HEK293 (cell line): ENCODE measurements at regions not wholly inside any gene's neighbourhood (a gene's known extent, or its start where the extent isn't known, plus 50 kb on each side); places are given as distances from the start of the nearest gene placed in this dataset.

Source experiments
- CTCF ChIA-PET: fragments of 350-600 bp; formaldehyde crosslinking; extraction: SDS; loops from one replicate; lab custom pipeline; 2021; ENCODE audit warnings: antibody characterized with exemption; lab: Yijun Ruan, JAX
- POLR2A ChIA-PET: fragments of 300-600 bp; formaldehyde crosslinking; extraction: SDS; loops from one replicate; lab custom pipeline; 2020; ENCODE audit warnings: antibody characterized with exemption, inconsistent platforms; lab: Yijun Ruan, JAX
- H3K27ac ChIP-seq: fragments of 200-500 bp; sonication (Bioruptor generic); 2 replicates; pipeline ENCODE4 v1.5.1; 2014; ENCODE audit warnings: low read depth, low read length, control low read depth, inconsistent platforms; ENCODE audit errors: extremely low read depth
- H3K36me3 ChIP-seq, 2 experiments: fragments of 200-500 bp in 1 of 2; sonication (Bioruptor generic) in 1 of 2; 1 replicate in 1 of 2; 2 replicates in 1 of 2; pipeline ENCODE4 v1.5.1; 2014 to 2017; ENCODE audit warnings: inconsistent platforms in 2 of 2, low read length in 2 of 2; ENCODE audit not compliant: control insufficient read depth in 2 of 2, insufficient read depth in 1 of 2
- H3K4me1 ChIP-seq: fragments of 200-500 bp; sonication (Bioruptor generic); 2 replicates; pipeline ENCODE4 v1.5.1; 2014; ENCODE audit warnings: mild to moderate bottlenecking, low read length, inconsistent platforms; ENCODE audit not compliant: control insufficient read depth, insufficient read depth
- H3K4me3 ChIP-seq: 2 replicates; pipeline ENCODE4 v1.5.1; 2011; ENCODE audit warnings: low read depth, mild to moderate bottlenecking, control low read depth, low read length, moderate library complexity
- H3K9me3 ChIP-seq: fragments of 200-500 bp; sonication (Bioruptor generic); 2 replicates; pipeline ENCODE4 v1.5.1; 2014; ENCODE audit warnings: low read depth, low read length, inconsistent platforms; ENCODE audit not compliant: control insufficient read depth, insufficient read depth
- BCL11A ChIP-seq: fragments of 450-650 bp; formaldehyde crosslinking; IDR thresholded peaks from 2 replicates; pipeline ENCODE4 v1.5.1; 2016; ENCODE audit warnings: low read depth, missing biosample characterization, missing genetic modification characterization
- FEZF1 ChIP-seq: fragments of 450-650 bp; formaldehyde crosslinking; IDR thresholded peaks from 2 replicates; pipeline ENCODE4 v1.5.1; 2016; ENCODE audit warnings: missing biosample characterization, missing genetic modification characterization
- HOXA7 ChIP-seq: sonication (generic); formaldehyde crosslinking; IDR thresholded peaks from 2 replicates; pipeline ENCODE4 v1.8.1; 2022; ENCODE audit warnings: missing genetic modification reagents, borderline replicate concordance
- HOXD13 ChIP-seq: sonication (generic); formaldehyde crosslinking; IDR thresholded peaks from 2 replicates; pipeline ENCODE4 v1.8.0; 2022; ENCODE audit warnings: missing genetic modification reagents, borderline replicate concordance
- PRDM1 ChIP-seq: fragments of 450-650 bp; formaldehyde crosslinking; IDR thresholded peaks from 2 replicates; pipeline ENCODE4; 2016; ENCODE audit warnings: missing biosample characterization, missing genetic modification characterization
- ZNF121 ChIP-seq: fragments of 450-650 bp; formaldehyde crosslinking; IDR thresholded peaks from 2 replicates; pipeline ENCODE4 v1.5.1; 2016; ENCODE audit warnings: missing biosample characterization, missing genetic modification characterization
- ZNF132 ChIP-seq: fragments of 450-650 bp; formaldehyde crosslinking; IDR thresholded peaks from 2 replicates; pipeline ENCODE4 v1.5.1; 2017; ENCODE audit warnings: missing biosample characterization, missing genetic modification characterization, borderline replicate concordance
- ZNF133 ChIP-seq: fragments of 450-650 bp; formaldehyde crosslinking; IDR thresholded peaks from 2 replicates; pipeline ENCODE4 v1.5.1; 2016; ENCODE audit warnings: missing biosample characterization, missing genetic modification characterization
- ZNF146 ChIP-seq: fragments of 450-650 bp; formaldehyde crosslinking; IDR thresholded peaks from 2 replicates; pipeline ENCODE4 v1.5.1; 2016; ENCODE audit warnings: missing biosample characterization, missing genetic modification characterization
- ZNF248 ChIP-seq: fragments of 450-650 bp; formaldehyde crosslinking; IDR thresholded peaks from 2 replicates; pipeline ENCODE4 v1.5.1; 2017; ENCODE audit warnings: missing biosample characterization, missing genetic modification characterization
- ZNF266 ChIP-seq: fragments of 450-650 bp; formaldehyde crosslinking; IDR thresholded peaks from 2 replicates; pipeline ENCODE4 v1.5.1; 2016; ENCODE audit warnings: missing biosample characterization, missing genetic modification characterization, low read depth
- ZNF302 ChIP-seq: fragments of 450-650 bp; formaldehyde crosslinking; IDR thresholded peaks from 2 replicates; pipeline ENCODE4 v1.5.1; 2016; ENCODE audit warnings: missing biosample characterization, missing genetic modification characterization, low read depth
- ZNF366 ChIP-seq: fragments of 450-650 bp; formaldehyde crosslinking; conservative IDR thresholded peaks from 2 replicates; pipeline ENCODE4 v1.5.1; 2016; ENCODE audit warnings: missing biosample characterization, missing genetic modification characterization
- ZNF426 ChIP-seq: fragments of 450-650 bp; formaldehyde crosslinking; IDR thresholded peaks from 2 replicates; pipeline ENCODE4 v1.5.1; 2017; ENCODE audit warnings: missing biosample characterization, missing genetic modification characterization, mild to moderate bottlenecking, inconsistent platforms, moderate library complexity
- ZNF548 ChIP-seq: fragments of 450-650 bp; formaldehyde crosslinking; IDR thresholded peaks from 2 replicates; pipeline ENCODE4 v1.5.1; 2016; ENCODE audit warnings: missing biosample characterization, missing genetic modification characterization
- ZNF558 ChIP-seq: fragments of 450-650 bp; formaldehyde crosslinking; IDR thresholded peaks from 2 replicates; pipeline ENCODE4 v1.5.1; 2016; ENCODE audit warnings: missing biosample characterization, missing genetic modification characterization
- ZNF654 ChIP-seq: fragments of 450-650 bp; formaldehyde crosslinking; IDR thresholded peaks from 2 replicates; pipeline ENCODE4 v1.5.1; 2016; ENCODE audit warnings: low read depth, missing biosample characterization, missing genetic modification characterization
- ZNF664 ChIP-seq: fragments of 450-650 bp; formaldehyde crosslinking; IDR thresholded peaks from 2 replicates; pipeline ENCODE4 v1.5.1; 2016; ENCODE audit warnings: missing biosample characterization, missing genetic modification characterization
- ZNF707 ChIP-seq: fragments of 450-650 bp; formaldehyde crosslinking; IDR thresholded peaks from 2 replicates; pipeline ENCODE4 v1.5.1; 2016; ENCODE audit warnings: missing biosample characterization, missing genetic modification characterization
- ZNF776 ChIP-seq: fragments of 450-650 bp; formaldehyde crosslinking; IDR thresholded peaks from 2 replicates; pipeline ENCODE4 v1.5.0; 2017; ENCODE audit warnings: missing biosample characterization, missing genetic modification characterization, borderline replicate concordance
- ZNF777 ChIP-seq: fragments of 450-650 bp; formaldehyde crosslinking; IDR thresholded peaks from 2 replicates; pipeline ENCODE4 v1.5.1; 2017; ENCODE audit warnings: missing biosample characterization, missing genetic modification characterization, borderline replicate concordance
- ZSCAN23 ChIP-seq: fragments of 450-650 bp; formaldehyde crosslinking; IDR thresholded peaks from 2 replicates; pipeline ENCODE4 v1.5.1; 2016; ENCODE audit warnings: missing biosample characterization, missing genetic modification characterization
- ZSCAN5A ChIP-seq: fragments of 450-650 bp; formaldehyde crosslinking; IDR thresholded peaks from 2 replicates; pipeline ENCODE4 v1.5.1; 2016; ENCODE audit warnings: missing biosample characterization, missing genetic modification characterization

GRCh38 chr6:123744840-123745239 lies 58.8 kb upstream of the NKAIN2 start:
- TF ChIP-seq ZNF133 (tag by site-specific recombination) (no peak), ZSCAN23 (tag by site-specific recombination) (no peak), ZNF302 (no peak), PRDM1 (no peak), ZNF777 (tag by site-specific recombination) (no peak), ZNF266 (tag by site-specific recombination) (no peak), ZNF132 (tag by site-specific recombination) (no peak), BCL11A (tag by site-specific recombination) (no peak), ZNF121 (no peak), FEZF1 (no peak), ZNF776 (tag by site-specific recombination) (no peak), ZNF664 (tag by site-specific recombination) (no peak)
- TF ChIP-seq, all 188 proteins: peak for 0
- ChIA-PET POLR2A (no interaction called here), CTCF (interaction anchor here (0.6 kb wide), 1 partner anchor 61 kb away, joined by 3 read pairs; no protein-coding TSS in a partner anchor)
- H3K9me3 ChIP-seq, result no peaks in the 10 kb centered on the region
- no peaks in the 10 kb centered on the region for H3K36me3 ChIP-seq
- no peak overlapping the region for H3K27ac ChIP-seq
- no peak overlapping the region for H3K4me3 ChIP-seq
- H3K4me1 ChIP-seq, result no peaks in the 10 kb centered on the region

- ChIA-PET POLR2A (no interaction called here), CTCF (interaction anchor here (0.8 to 1.4 kb wide), 3 partner anchors 14 to 60 kb away, joined by 3 to 9 read pairs (median 4); no protein-coding TSS in a partner anchor)
- no peak overlapping the region for H3K27ac ChIP-seq
- TF ChIP-seq HOXD13 (CRISPR knock-in tag) (no peak), ZNF558 (tag by site-specific recombination) (no peak), ZNF366 (no peak), HOXA7 (CRISPR knock-in tag) (no peak), ZNF426 (tag by site-specific recombination) (no peak), ZSCAN5A (tag by site-specific recombination) (no peak)
- no peak overlapping the region for H3K4me3 ChIP-seq
- H3K36me3 ChIP-seq, result no peaks in the 10 kb centered on the region
- no peaks in the 10 kb centered on the region for H3K9me3 ChIP-seq
- H3K4me1 ChIP-seq, result no peaks in the 10 kb centered on the region
These were observed 61.0 kb upstream of the NKAIN2 start for GRCh38 chr6:123742626-123743025.

GRCh38 chr6:123733180-123733579 lies 70.5 kb upstream of the NKAIN2 start:
- Histone ChIP-seq H3K36me3 (no peaks in the 10 kb centered on the region), H3K9me3 (no peaks in the 10 kb centered on the region), H3K4me3 (no peak overlapping the region), H3K27ac (no peak overlapping the region)
- ChIA-PET POLR2A (no interaction called here), CTCF (interaction anchor here (0.6 kb wide), 1 partner anchor 99 kb away, joined by 3 read pairs; no protein-coding TSS in a partner anchor)
- TF ChIP-seq ZNF248 (tag by site-specific recombination), result no peak
- no peak for TF ChIP-seq ZNF548 (tag by site-specific recombination)
- TF ChIP-seq ZNF654, result no peak
- no peak for TF ChIP-seq ZNF707
- no peak for TF ChIP-seq ZNF146 (tag by site-specific recombination)
- TF ChIP-seq, all 188 proteins: peak for 0
- H3K4me1 ChIP-seq, result no peaks in the 10 kb centered on the region
